Gastroesophageal sphincter (tissue), 3 donors: ENCODE measurements at regions not wholly inside any gene's neighbourhood (a gene's known extent, or its start where the extent isn't known, plus 50 kb on each side); places are given as distances from the start of the nearest gene placed in this dataset.

Source experiments
- POLR2A ChIP-seq, 2 donors: fragments of 450-650 bp; IDR thresholded peaks; one replicate each; pipeline ENCODE4 v1.6.1; 2017; ENCODE audit warnings: antibody characterized with exemption in 2 of 2, mild to moderate bottlenecking in 2 of 2, moderate library complexity in 1 of 2
- POLR2AphosphoS5 ChIP-seq: sonication (generic); formaldehyde crosslinking; IDR thresholded peaks from one replicate; pipeline ENCODE4 v1.6.1; 2017; ENCODE audit warnings: antibody characterized with exemption
- TF ChIP-seq, protein P1 (sequence below), 4 experiments: fragments of 200-600 bp in 2 of 4; fragments of 450-650 bp in 2 of 4; sonication (generic) in 1 of 4; IDR thresholded peaks; one replicate each; pipeline ENCODE4 v1.5.1; 2017 to 2019; ENCODE audit warnings: antibody characterized with exemption in 4 of 4, mild to moderate bottlenecking in 2 of 4, moderate library complexity in 2 of 4

DNA sequence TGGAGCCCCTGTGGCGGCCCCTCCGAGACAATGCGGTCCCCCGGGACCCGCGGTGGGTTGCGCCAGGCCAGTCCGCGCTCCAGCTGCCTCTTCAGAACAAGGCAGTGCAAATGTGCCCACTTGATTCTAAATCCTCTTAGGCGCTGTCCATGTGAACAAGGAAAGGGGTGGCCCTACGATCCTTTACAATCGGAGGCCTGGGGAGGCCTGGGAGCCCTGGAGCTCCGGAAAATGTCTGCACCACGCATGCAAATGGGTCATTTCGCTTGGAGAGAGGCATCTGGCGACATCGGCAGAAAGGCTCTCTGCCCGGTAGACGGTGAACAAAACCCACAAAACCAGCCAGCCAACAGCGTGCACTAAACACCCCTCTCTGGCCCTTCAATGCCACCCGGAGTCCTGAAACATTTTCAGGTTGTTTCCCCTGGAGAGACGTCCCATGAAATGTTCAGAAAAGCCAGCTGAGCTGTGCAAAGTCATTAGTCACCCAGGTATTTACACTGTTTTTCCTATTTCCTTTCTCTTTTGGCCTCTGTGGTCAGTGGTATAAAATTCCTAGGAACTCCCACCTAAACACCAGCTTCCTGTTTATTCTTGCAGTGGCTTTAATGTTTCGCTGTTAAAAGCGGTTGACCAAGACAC, 102.8 kb upstream of the ZNF438 start:
- TF ChIP-seq, protein P1, sequence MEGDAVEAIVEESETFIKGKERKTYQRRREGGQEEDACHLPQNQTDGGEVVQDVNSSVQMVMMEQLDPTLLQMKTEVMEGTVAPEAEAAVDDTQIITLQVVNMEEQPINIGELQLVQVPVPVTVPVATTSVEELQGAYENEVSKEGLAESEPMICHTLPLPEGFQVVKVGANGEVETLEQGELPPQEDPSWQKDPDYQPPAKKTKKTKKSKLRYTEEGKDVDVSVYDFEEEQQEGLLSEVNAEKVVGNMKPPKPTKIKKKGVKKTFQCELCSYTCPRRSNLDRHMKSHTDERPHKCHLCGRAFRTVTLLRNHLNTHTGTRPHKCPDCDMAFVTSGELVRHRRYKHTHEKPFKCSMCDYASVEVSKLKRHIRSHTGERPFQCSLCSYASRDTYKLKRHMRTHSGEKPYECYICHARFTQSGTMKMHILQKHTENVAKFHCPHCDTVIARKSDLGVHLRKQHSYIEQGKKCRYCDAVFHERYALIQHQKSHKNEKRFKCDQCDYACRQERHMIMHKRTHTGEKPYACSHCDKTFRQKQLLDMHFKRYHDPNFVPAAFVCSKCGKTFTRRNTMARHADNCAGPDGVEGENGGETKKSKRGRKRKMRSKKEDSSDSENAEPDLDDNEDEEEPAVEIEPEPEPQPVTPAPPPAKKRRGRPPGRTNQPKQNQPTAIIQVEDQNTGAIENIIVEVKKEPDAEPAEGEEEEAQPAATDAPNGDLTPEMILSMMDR (IDR thresholded peaks at IDR 0.05) = no peak
- no peak for TF ChIP-seq POLR2A (IDR thresholded peaks at IDR 0.05)
- no peak for TF ChIP-seq POLR2AphosphoS5
